IMR-90 (cell line): ENCODE measurements at regions not wholly inside any gene's neighbourhood (a gene's known extent, or its start where the extent isn't known, plus 50 kb on each side); places are given as distances from the start of the nearest gene placed in this dataset.

ENCODE experiments used
- ATAC-seq: fragments of 200-7000 bp; cut with Tn5 transposase; 2 replicates; pipeline ENCODE4 v1.9.1; 2020; ENCODE audit warnings: low read depth, mild to moderate bottlenecking, moderate library complexity
- BruUV-seq: library from RNA; stranded (reverse); fragments of 400-500 nt; replicated peaks from 2 replicates; lab custom pipeline; 2021; lab: Mats Ljungman, UMichigan
- CTCF ChIA-PET: fragments of 300-600 bp; formaldehyde crosslinking; extraction: SDS; loops from one replicate; lab custom pipeline; 2021; ENCODE audit warnings: antibody characterized with exemption; lab: Yijun Ruan, JAX
- POLR2A ChIA-PET: fragments of 300-600 bp; sonication (Branson Sonifier 250); formaldehyde crosslinking; loops from one replicate; lab custom pipeline; 2022; ENCODE audit warnings: antibody characterized with exemption; ENCODE audit not compliant: unreplicated experiment; lab: Charles Lee
- DNase-seq: peaks from one replicate; pipeline ENCODE4 v3.0.0; 2013
- H2AFZ ChIP-seq: replicated peaks from 2 replicates; pipeline ENCODE3; 2013; ENCODE audit warnings: low read length, mild to moderate bottlenecking; ENCODE audit not compliant: poor library complexity
- H2AK5ac ChIP-seq: 2 replicates; pipeline ENCODE4 v1.6.1; 2013; ENCODE audit warnings: low read depth, low read length, inconsistent platforms
- H2AK9ac ChIP-seq: replicated peaks from 2 replicates; pipeline ENCODE3; 2013; ENCODE audit warnings: mild to moderate bottlenecking, low read depth, low read length, moderate library complexity; ENCODE audit not compliant: poor library complexity
- H2BK120ac ChIP-seq: 2 replicates; pipeline ENCODE4 v1.6.1; 2013; ENCODE audit warnings: low read depth, low read length, inconsistent platforms
- H2BK15ac ChIP-seq: 3 replicates; pipeline ENCODE4 v1.6.1; 2013; ENCODE audit warnings: low read depth, low read length, inconsistent platforms
- H2BK20ac ChIP-seq: 2 replicates; pipeline ENCODE4 v1.6.1; 2013; ENCODE audit warnings: low read depth, mild to moderate bottlenecking, inconsistent platforms, low read length, moderate library complexity
- H2BK5ac ChIP-seq: 2 replicates; pipeline ENCODE4 v1.6.1; 2013; ENCODE audit warnings: mild to moderate bottlenecking, low read depth, low read length, inconsistent platforms; ENCODE audit not compliant: poor library complexity, severe bottlenecking
- H3K14ac ChIP-seq: replicated peaks from 2 replicates; pipeline ENCODE4 v1.6.1; 2013; ENCODE audit warnings: low read depth, low read length, inconsistent platforms
- H3K18ac ChIP-seq: 2 replicates; pipeline ENCODE4 v1.6.1; 2013; ENCODE audit warnings: low read depth, low read length, control low read depth
- H3K23ac ChIP-seq: 2 replicates; pipeline ENCODE4 v1.6.1; 2013; ENCODE audit warnings: low read depth, low read length, inconsistent platforms
- H3K27ac ChIP-seq: 2 replicates; pipeline ENCODE4 v1.5.1; 2013; ENCODE audit warnings: mild to moderate bottlenecking, control low read depth, low read length; ENCODE audit not compliant: insufficient read depth
- H3K27me3 ChIP-seq: 2 replicates; pipeline ENCODE4 v1.6.1; 2013; ENCODE audit warnings: low read length; ENCODE audit not compliant: control insufficient read depth, insufficient read depth
- H3K36me3 ChIP-seq: 2 replicates; pipeline ENCODE4 v1.6.1; 2013; ENCODE audit warnings: low read length, mixed read lengths; ENCODE audit not compliant: control insufficient read depth, insufficient read depth
- H3K4ac ChIP-seq: 2 replicates; pipeline ENCODE4 v1.6.1; 2013; ENCODE audit warnings: low read depth, low read length, inconsistent platforms
- H3K4me1 ChIP-seq: 2 replicates; pipeline ENCODE4 v1.6.1; 2013; ENCODE audit warnings: low read length, mixed read lengths; ENCODE audit not compliant: control insufficient read depth, insufficient read depth
- H3K4me2 ChIP-seq: 2 replicates; pipeline ENCODE4 v1.6.1; 2013; ENCODE audit warnings: low read depth, mild to moderate bottlenecking, control low read depth, low read length, moderate library complexity
- H3K4me3 ChIP-seq: 2 replicates; pipeline ENCODE4 v1.5.1; 2013; ENCODE audit warnings: low read depth, mild to moderate bottlenecking, control low read depth, low read length, moderate library complexity; ENCODE audit not compliant: insufficient read depth
- H3K56ac ChIP-seq: 2 replicates; pipeline ENCODE4 v1.6.1; 2013; ENCODE audit warnings: low read length, inconsistent platforms; ENCODE audit not compliant: insufficient read depth; ENCODE audit errors: extremely low read depth
- H3K79me1 ChIP-seq, 2 experiments: 2 replicates each; pipeline ENCODE4 v1.6.1; 2013; ENCODE audit warnings: low read length in 2 of 2, inconsistent platforms in 1 of 2, low read depth in 1 of 2
- H3K9ac ChIP-seq: 2 replicates; pipeline ENCODE4 v1.6.1; 2013; ENCODE audit warnings: low read depth, low read length, control low read depth
- H3K9me1 ChIP-seq: 2 replicates; pipeline ENCODE4 v1.6.1; 2013; ENCODE audit warnings: low read length, inconsistent platforms; ENCODE audit not compliant: insufficient read depth
- H3K9me3 ChIP-seq: 2 replicates; pipeline ENCODE4 v1.6.1; 2013; ENCODE audit warnings: low read length; ENCODE audit not compliant: control insufficient read depth, insufficient read depth
- H4K20me1 ChIP-seq: 2 replicates; pipeline ENCODE4 v1.6.1; 2013; ENCODE audit warnings: low read length, inconsistent platforms; ENCODE audit not compliant: insufficient read depth
- H4K5ac ChIP-seq: 2 replicates; pipeline ENCODE4 v1.6.1; 2013; ENCODE audit warnings: mild to moderate bottlenecking, low read depth, low read length, control low read depth
- H4K8ac ChIP-seq, 2 experiments: 2 replicates each; pipeline ENCODE4 v1.6.1; 2013; ENCODE audit warnings: low read depth in 2 of 2, low read length in 2 of 2, control low read depth in 1 of 2, inconsistent platforms in 1 of 2
- H4K91ac ChIP-seq: 2 replicates; pipeline ENCODE4 v1.6.1; 2013; ENCODE audit warnings: low read depth, low read length, inconsistent platforms; ENCODE audit not compliant: insufficient read depth
- BHLHE40 ChIP-seq: fragments of 150-350 bp; IDR thresholded peaks from 2 replicates; pipeline ENCODE4 v1.6.1; 2016; ENCODE audit warnings: mild to moderate bottlenecking, low read depth, low read length
- CEBPB ChIP-seq: IDR thresholded peaks from 2 replicates; pipeline ENCODE4 v1.6.1; 2012; ENCODE audit warnings: low read depth, low read length, improper control_type of control experiment
- CHD1 ChIP-seq: IDR thresholded peaks from 2 replicates; pipeline ENCODE4 v1.6.1; 2012; ENCODE audit warnings: low read depth, low read length, improper control_type of control experiment
- FOS ChIP-seq: fragments of 150-350 bp; IDR thresholded peaks from 2 replicates; pipeline ENCODE4 v1.6.1; 2016; ENCODE audit warnings: low read depth, low read length
- MAFK ChIP-seq: IDR thresholded peaks from 2 replicates; pipeline ENCODE4 v1.6.1; 2012; ENCODE audit warnings: low read depth, low read length, improper control_type of control experiment
- MAZ ChIP-seq: IDR thresholded peaks from 2 replicates; pipeline ENCODE4 v1.6.1; 2012; ENCODE audit warnings: low read depth, mild to moderate bottlenecking, low read length, improper control_type of control experiment, moderate library complexity, borderline replicate concordance
- MXI1 ChIP-seq: IDR thresholded peaks from 2 replicates; pipeline ENCODE4 v1.6.1; 2012; ENCODE audit warnings: low read depth, mild to moderate bottlenecking, low read length, moderate library complexity, borderline replicate concordance
- NFE2L2 ChIP-seq: fragments of 150-350 bp; IDR thresholded peaks from 2 replicates; pipeline ENCODE4 v1.6.1; 2016; ENCODE audit warnings: low read depth, mild to moderate bottlenecking, low read length
- POLR2A ChIP-seq: IDR thresholded peaks from 2 replicates; pipeline ENCODE4 v1.6.1; 2012; ENCODE audit warnings: mild to moderate bottlenecking, low read depth, low read length
- RAD21 ChIP-seq: IDR thresholded peaks from 2 replicates; pipeline ENCODE4 v1.6.1; 2012; ENCODE audit warnings: low read length, improper control_type of control experiment
- RCOR1 ChIP-seq: IDR thresholded peaks from 2 replicates; pipeline ENCODE4 v1.6.1; 2012; ENCODE audit warnings: mild to moderate bottlenecking, low read length, improper control_type of control experiment; ENCODE audit not compliant: insufficient replicate concordance
- RFX5 ChIP-seq: IDR thresholded peaks from 2 replicates; pipeline ENCODE4 v1.8.0; 2012; ENCODE audit warnings: low read depth, mild to moderate bottlenecking, low read length, moderate library complexity
- SMC3 ChIP-seq: fragments of 150-350 bp; IDR thresholded peaks from 2 replicates; pipeline ENCODE4 v1.6.1; 2016; ENCODE audit warnings: low read depth, mild to moderate bottlenecking, antibody characterized with exemption, low read length, moderate library complexity
- WGBS, 2 experiments: methylation state at CpG; one replicate each; pipeline versions ENCODE4 v1.1.5 to v1.1.7; 2013; ENCODE audit warnings: missing lambda C conversion rate in 2 of 2; ENCODE audit not compliant: insufficient read length in 1 of 2; ENCODE audit errors: extremely low coverage in 2 of 2; 5-methylcytosine and 5-hydroxymethylcytosine counted together
- dilution Hi-C: fragments of 300-500 bp; cut with HindIII; formaldehyde crosslinking; loops from one replicate; pipeline ENCODE4 v1.14.3; 2018; ENCODE audit warnings: low sequenced_read_pairs; ENCODE audit not compliant: unreplicated experiment
- in situ Hi-C: fragments of 300-500 bp; cut with MboI; formaldehyde crosslinking; loops from 3 replicates; pipeline ENCODE4 v1.14.3; 2019; ENCODE audit warnings: low sequenced_read_pairs, inconsistent platforms, mixed read lengths
- intact Hi-C: fragments of 100-400 bp; cut with micrococcal nuclease; formaldehyde crosslinking; loops from 2 replicates; pipeline ENCODE4 v1.10.0; 2022
- TF ChIP-seq, protein P1 (sequence below): conservative IDR thresholded peaks from 2 replicates; pipeline ENCODE4 v1.5.1; 2012; ENCODE audit warnings: mild to moderate bottlenecking, low read depth, low read length, improper control_type of control experiment
- TF ChIP-seq, protein P2 (sequence below): fragments of 150-350 bp; IDR thresholded peaks from 2 replicates; pipeline ENCODE4 v1.6.1; 2016; ENCODE audit warnings: low read depth, mild to moderate bottlenecking, low read length, moderate library complexity, borderline replicate concordance
- TF ChIP-seq, protein P3 (sequence below): fragments of 150-350 bp; IDR thresholded peaks from 2 replicates; pipeline ENCODE4 v1.6.1; 2017; ENCODE audit warnings: mild to moderate bottlenecking, antibody characterized with exemption, low read length, low read depth

DNA sequence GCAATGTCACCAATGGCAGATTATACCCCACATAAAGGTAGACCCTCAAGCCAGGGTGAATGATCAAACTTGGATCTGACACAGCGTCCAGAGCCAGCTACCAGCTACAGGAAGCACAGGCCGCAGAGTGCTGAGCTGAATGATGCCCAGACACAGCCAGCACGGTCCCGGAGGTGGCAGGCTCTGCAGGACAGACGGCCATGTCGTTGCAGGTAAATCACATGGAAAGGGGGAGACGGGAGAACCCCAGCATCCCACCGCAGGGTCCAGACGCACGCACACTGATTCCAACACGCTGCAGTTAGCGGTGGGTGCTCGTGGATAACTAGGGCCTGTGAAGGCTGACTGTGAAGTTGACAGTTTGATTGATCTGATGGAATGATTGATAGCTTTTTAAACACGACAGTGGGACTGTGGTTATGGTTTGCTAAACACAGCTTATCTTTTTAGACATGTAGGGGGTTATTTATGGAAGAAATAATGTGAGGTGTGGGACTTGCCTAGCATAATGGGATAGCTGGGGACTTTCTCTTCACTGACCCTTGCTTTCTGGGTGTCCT is 228.5 kb downstream of the ERMARD start:
- intact Hi-C loops = no loop called here

More for the DNA sequence above, 228.5 kb downstream of the ERMARD start:
- Histone ChIP-seq H4K91ac (no peak overlapping the region), H3K56ac (no peak overlapping the region), H3K14ac (no peak overlapping the region), H2AK5ac (no peak overlapping the region), H3K27ac (no peak overlapping the region), H2AK9ac (no peak overlapping the region), H3K79me1 (no peaks in the 10 kb centered on the region), H3K9ac (no peak overlapping the region), H3K4me3 (no peak overlapping the region), H3K4ac (no peak overlapping the region), H2BK20ac (no peak overlapping the region), H4K8ac (no peak overlapping the region), H3K18ac (no peak overlapping the region), H3K23ac (no peak overlapping the region), H2BK15ac (no peak overlapping the region), H2BK120ac (no peak overlapping the region), H3K36me3 (no peaks in the 10 kb centered on the region), H3K4me2 (no peak overlapping the region), H4K5ac (no peak overlapping the region), H2BK5ac (no peak overlapping the region), H3K4me1 (no peaks in the 10 kb centered on the region), H3K9me3 (peaks cover 54% of the 10 kb centered on the region), H2AFZ (no peak overlapping the region), H3K27me3 (no peaks in the 10 kb centered on the region), H3K9me1 (no peaks in the 10 kb centered on the region), H4K20me1 (no peaks in the 10 kb centered on the region)
- ChIA-PET CTCF (no interaction called here), POLR2A (no interaction called here)
- BruUV-seq = no TSS peak
- DNase-seq = no peak
- TF ChIP-seq MXI1 = no peak
- TF ChIP-seq MAFK = no peak
- TF ChIP-seq, protein P1, sequence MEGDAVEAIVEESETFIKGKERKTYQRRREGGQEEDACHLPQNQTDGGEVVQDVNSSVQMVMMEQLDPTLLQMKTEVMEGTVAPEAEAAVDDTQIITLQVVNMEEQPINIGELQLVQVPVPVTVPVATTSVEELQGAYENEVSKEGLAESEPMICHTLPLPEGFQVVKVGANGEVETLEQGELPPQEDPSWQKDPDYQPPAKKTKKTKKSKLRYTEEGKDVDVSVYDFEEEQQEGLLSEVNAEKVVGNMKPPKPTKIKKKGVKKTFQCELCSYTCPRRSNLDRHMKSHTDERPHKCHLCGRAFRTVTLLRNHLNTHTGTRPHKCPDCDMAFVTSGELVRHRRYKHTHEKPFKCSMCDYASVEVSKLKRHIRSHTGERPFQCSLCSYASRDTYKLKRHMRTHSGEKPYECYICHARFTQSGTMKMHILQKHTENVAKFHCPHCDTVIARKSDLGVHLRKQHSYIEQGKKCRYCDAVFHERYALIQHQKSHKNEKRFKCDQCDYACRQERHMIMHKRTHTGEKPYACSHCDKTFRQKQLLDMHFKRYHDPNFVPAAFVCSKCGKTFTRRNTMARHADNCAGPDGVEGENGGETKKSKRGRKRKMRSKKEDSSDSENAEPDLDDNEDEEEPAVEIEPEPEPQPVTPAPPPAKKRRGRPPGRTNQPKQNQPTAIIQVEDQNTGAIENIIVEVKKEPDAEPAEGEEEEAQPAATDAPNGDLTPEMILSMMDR = no peak
- TF ChIP-seq NFE2L2 = no peak
- no peak for TF ChIP-seq RCOR1
- TF ChIP-seq CEBPB = no peak
- TF ChIP-seq MAZ = no peak
- no peak for TF ChIP-seq RAD21
- TF ChIP-seq FOS = no peak
- no peak for TF ChIP-seq CHD1
- TF ChIP-seq, protein P2, sequence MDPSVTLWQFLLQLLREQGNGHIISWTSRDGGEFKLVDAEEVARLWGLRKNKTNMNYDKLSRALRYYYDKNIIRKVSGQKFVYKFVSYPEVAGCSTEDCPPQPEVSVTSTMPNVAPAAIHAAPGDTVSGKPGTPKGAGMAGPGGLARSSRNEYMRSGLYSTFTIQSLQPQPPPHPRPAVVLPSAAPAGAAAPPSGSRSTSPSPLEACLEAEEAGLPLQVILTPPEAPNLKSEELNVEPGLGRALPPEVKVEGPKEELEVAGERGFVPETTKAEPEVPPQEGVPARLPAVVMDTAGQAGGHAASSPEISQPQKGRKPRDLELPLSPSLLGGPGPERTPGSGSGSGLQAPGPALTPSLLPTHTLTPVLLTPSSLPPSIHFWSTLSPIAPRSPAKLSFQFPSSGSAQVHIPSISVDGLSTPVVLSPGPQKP = no peak
- TF ChIP-seq SMC3 = no peak
- TF ChIP-seq RFX5 = no peak
- TF ChIP-seq, protein P3, sequence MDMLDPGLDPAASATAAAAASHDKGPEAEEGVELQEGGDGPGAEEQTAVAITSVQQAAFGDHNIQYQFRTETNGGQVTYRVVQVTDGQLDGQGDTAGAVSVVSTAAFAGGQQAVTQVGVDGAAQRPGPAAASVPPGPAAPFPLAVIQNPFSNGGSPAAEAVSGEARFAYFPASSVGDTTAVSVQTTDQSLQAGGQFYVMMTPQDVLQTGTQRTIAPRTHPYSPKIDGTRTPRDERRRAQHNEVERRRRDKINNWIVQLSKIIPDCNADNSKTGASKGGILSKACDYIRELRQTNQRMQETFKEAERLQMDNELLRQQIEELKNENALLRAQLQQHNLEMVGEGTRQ = no peak
- no peak for TF ChIP-seq POLR2A
- no peak for TF ChIP-seq BHLHE40
- ATAC-seq = no peak
- dilution Hi-C loops = no loop called here
- 70% methylated on average over 11 of the region's 14 CpGs; no CpG with 5 or more reads in 1 of the 2 experiments for WGBS, 2 experiments
- in situ Hi-C loops = no loop called here
